ENCODE measurements at regions not wholly inside any gene's neighbourhood (a gene's known extent, or its start where the extent isn't known, plus 50 kb on each side); places are given as distances from the start of the nearest gene placed in this dataset.
A peak's percentile ranks its signal among the peaks of the same experiment; 100 is the strongest.

DNA sequence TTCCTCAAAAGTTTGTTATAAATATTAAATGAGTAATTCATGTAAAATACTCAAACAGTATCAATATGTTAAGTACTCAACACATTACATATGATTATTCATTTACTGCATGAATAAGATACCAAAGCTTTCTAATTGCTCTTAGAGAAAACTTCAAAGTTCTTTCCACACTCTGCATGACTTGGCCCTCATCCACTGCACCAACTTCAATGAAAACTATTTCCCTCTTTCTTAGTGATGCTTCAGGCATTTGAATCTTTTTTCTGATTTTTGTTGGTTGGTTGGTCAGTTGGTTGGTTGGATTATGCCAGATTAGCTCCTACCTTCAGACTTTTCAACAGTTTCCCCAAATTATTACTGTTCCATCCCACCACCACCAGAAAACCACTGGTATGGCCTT lies 314.7 kb upstream of the RGMB start:
- DNase-seq, result no peak

DNA sequence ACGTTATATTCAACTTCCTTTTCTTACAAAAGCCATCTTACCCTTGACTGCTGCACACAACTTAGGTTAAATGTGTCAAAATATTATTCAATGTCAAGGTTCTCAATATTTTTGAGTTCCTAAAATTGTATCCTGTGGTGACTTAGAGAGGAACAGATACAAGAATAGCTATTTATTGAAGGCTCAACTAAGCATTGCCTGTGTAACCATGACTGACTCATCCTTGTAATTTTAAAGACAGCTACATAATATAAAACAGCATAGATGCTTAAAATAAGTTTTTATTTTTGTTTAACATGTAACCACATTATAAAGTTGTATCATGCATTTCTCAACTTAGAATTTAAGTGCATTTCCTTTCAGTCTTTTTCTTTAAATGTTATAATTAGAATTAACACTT lies 312.9 kb upstream of the RGMB start:
- DNase-seq, result no peak

DNA sequence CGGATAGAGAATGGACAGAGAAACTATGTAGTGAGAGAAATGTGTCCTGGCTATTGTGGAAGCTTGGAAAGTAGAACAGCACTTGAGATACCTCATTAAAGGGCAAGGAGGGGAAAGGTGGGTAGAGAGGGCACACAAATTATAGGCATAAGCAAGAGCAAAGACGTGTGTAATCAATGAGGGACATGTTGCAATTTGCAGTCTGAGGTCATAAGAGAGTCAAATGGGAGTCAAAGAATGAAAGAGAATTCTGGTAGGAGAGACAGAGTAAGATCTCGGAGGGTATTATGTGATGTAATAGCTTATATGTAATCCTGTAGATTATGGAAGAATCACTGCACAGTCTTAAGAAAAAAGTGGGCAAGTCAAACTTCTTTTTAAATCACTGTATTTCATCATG lies 312.0 kb upstream of the RGMB start:
- no peak for DNase-seq

DNA sequence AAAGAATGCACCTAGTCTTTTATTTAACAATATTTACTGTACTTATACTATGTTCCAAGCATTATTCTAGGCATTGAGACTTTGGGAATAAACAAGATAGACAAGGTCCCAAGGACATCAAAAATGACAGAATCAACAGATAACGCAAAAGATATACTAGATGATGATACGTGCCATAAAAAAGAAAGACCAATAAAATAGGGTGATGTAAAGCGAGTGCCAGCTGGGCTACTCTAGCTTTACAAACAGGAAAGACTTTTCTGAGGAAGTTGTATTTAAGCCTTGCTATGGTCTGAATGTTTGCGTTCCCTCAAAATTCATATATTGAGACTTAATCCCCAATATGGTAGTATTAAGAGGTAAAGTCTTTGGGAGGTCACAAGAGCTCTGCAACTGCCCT lies 310.2 kb upstream of the RGMB start:
- DNase-seq, result no peak

DNA sequence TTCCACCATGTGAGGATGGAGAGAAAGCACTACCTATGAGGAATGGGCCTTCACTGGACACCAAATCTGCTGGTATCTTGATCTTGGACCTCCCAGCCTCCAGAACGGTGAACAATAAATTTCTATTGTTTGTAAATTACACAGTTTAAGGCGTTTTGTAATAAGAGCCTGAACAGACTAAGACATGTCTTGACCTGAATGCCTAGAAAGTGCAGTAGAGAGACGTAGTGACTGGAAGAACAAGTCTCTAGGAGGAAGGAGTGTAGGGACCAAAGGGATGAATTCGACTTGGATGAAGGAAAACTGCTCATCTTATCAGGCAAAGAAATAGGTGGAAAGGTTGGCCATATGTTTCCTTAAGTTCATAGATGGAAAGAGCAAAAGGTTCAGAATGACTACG lies 309.8 kb upstream of the RGMB start:
- no peak for DNase-seq

DNA sequence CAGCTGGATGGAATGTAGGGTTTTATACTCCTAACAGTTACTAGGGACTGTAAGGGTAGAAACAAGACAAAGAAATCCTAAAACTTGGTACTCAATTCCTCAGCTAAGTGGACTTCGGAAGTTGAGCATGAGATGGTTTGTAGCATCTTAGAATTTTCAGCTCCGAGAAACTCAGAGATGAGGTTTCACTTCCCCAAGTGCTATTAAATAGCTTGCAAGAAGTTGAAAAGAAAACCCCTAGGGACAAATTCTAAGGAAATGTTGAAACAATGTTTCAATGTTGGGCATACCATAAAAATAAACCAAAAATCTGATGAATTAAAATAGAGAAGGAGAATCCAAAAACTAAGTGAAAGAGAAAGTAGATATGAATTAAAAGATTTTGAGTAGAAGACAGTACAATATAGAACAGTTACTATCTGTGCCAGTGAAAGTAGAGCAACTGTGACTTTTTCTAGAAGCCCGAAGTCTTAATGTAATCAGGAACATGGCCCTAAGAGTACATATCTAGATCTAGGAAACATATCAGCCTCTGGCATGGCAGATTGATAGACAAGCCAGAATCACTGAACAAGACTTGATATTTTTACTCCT lies 308.6 kb upstream of the RGMB start:
- DNase-seq, result no peak

DNA sequence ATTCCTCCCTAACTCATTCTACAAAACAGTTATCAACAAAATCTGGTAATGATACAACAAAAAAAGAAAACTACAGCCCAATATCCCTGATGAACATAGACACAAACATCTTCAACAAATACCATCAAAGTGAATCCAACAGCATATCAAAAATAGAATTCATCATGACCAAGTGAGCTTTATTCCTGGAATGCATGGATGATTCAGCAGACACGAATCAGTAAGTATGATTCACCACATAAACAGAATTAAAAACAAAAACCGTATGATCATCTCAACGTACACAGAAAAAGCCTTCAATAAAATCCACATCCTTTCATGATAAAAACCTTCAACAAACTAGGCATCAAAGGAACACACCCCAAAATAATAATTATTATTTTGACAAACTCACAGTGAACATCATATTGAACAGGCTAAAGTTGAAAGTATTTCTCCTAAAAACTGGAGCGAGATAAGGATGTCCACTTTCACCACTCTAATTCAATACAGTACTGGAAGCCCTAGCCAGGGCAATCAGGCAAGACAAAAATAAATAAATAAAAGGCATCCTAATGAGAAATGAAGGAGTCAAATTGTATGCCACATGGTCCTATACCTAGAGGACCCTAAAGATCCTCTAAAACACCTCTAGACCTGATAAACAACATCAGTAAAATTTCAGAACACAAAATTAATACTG lies 305.1 kb upstream of the RGMB start:
- no peak for DNase-seq

DNA sequence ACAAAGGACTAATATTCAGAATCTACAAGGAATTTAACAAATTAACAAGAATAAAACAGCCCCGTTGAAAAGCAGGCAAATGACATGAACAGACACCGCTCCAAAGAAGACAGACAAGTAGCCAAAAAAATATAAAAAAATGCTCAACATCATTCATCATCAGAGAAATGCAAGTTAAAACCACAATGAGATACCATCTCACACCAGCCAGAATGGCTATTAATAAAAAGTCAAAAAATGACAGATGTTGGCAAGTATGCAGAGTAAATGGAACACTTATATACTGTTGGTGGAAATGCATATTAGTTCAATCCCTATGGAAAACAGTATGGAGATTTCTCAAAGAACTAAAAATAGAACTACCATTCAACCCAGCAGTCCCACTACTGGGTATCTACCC lies 302.7 kb upstream of the RGMB start:
- no peak for DNase-seq

DNA sequence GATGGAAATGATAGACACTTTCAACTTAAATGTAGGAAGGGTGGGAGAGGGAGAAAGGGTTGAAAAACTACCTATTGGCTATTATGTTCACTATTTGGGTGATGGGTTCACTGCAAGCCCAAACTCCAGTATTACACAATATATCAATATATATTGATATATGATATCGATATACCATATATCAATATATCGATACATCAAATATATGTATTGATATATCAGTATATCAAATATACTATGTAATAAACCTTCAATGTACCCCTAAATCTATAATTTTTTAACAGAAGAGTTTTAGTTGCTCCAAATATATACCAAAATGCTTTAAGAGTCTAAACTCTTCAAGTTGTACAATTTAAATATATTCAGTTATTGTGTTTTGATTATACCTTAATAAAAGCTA lies 302.0 kb upstream of the RGMB start:
- DNase-seq, result no peak

DNA sequence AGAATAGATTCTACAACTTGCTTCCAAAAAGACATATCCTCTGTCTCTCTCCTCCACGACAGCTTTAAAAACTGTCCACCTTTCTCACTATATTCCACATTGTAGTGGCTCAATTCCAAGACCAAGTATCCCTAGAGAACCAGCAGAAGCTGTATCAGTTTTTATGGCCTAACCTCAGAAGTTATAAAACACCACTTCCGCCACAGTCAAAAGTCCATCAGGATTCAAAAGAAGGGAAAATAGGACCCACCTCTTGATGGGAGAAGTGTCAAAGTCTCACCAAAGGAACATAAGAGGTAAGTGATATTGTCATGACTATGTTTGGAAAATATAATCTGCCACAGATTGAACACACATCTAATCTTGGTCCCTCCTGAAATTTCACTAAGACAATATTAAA lies 299.2 kb upstream of the RGMB start:
- no peak for DNase-seq

DNA sequence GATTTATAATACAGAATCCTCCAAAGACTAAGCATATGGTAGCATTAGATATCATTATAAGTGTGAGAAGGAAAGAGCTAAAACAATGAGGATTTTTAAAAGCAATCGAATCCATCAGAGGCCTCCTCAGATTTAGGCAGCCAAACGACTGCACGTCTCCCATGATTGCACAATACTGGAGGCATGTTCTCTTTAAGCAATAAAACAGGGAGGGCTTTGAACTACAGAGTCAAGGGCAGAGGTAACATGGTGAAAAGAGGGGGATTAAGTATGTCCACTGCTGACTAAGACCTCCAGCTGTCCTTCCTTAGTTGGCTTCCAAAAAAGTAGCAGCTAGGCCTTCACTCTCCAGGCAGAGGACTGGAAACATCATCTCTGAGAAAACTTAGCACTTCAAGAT lies 298.7 kb upstream of the RGMB start:
- no peak for DNase-seq

DNA sequence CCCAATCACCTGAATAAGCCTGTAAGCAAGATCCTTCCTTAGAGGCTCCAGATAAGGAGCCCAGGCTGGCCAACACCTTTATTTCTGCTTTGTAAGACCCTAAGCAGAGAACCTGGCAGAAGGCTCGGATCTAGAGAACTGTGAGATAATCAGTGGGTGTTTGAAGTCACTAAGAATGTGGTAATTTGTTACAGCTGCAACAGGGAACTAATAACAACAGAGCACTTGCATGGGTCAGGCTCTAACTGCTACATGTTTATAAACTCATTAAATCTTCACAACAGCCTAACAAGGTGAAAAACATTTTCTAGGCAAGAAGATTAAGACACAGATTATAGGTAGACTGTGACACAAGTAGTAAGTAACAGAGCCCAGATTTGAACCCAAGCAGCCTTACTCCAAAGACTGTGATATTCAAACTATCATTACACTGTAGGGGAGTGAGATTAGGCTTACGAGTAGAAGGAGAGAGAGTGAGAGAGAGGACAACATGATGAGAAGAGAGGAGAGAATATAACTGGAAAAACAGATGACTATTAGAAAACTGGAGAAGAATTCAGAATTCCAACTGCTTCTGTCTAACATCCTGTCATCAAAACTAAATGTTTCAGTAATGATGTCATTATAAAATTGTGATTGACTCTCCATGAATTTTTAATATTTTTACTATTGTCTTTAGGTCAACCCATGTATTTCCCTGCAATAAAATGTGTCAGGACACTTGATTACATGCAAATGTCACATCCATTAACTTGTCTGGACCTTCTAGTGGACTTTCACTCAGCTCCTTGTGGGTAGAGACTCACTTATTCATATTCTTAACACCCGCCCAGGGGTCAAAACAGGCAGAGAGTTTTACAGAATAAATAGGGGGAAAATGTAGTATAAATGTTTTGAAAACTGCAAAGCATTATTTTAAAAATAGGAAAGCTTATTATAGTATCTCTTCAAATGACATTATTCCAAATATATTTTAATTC lies 290.9 kb upstream of the RGMB start:
- DNase-seq, result peak; percentile 11

DNA sequence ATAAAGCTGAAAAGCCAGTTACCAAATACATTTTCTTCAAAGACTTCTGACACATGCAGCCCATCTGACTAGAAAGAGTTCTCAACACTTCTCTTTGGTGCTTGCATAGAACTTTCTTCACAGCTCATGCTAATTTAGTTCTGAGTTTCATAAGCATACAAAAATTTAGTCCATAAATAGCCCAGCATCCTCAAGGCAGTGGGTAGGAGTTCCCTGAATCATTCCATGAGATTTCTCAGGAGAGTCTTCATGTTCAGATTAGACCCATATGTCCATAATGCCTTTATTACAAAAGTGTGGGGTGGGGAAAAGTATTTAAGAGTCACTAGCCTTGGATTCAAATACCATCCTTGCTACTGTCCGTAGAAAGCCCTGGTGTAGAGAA lies 290.2 kb upstream of the RGMB start:
- DNase-seq, result peak; percentile 27

DNA sequence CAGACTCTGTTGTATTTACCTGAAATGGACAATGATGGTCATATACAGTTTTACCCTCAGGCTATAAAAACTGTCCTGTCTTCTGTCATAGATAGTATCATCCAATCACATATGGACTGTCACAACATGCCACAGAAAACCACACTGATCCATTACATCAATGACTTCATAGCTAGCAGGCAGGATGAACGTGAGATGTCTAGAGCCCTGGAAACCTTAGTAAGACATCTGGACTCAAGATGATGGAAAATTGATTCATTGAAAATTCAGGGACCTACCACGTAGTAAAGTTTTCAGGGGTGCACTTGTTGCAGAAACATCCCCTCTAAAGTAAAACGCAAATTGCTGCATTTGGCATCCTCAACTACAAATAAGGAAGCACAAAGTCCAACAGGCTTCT lies 284.4 kb upstream of the RGMB start:
- no peak for DNase-seq

DNA sequence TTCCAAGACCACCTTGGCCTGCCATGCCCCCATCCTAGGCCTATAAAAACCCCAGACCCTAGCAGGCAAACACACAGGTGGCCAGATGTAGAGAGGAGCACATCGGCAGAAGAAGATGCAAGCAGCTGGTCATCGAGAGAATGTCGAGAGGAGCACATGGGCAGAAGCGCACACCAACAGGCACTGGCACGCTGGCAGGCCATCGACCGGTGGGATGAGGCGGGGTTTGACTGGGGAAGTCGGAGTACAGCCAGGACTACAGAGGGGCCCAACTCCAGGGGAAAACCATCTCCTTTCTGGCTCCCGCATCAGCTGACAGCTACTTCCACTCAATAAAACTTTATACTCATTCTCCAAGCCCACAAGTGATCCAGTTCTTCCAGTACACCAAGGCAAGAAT lies 283.1 kb upstream of the RGMB start:
- no peak for DNase-seq

DNA sequence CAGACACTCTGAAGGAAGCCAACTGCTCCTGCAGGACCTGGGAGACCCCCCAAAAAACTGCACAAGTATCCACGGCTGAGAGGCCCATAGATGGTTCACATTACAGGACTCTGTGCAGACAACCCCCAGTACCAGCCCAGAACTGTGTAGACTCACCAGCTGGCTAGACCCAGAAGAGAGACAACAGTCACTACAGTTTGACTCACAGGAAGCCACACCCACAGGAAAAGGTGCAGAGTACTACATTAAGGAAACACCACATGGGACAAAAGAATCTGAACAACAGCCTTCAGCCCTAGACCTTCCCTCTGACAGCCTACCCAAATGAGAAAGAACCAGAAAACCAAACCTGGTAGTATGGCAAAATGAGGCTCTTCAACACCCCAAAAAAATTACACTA lies 281.2 kb upstream of the RGMB start:
- no peak for DNase-seq

DNA sequence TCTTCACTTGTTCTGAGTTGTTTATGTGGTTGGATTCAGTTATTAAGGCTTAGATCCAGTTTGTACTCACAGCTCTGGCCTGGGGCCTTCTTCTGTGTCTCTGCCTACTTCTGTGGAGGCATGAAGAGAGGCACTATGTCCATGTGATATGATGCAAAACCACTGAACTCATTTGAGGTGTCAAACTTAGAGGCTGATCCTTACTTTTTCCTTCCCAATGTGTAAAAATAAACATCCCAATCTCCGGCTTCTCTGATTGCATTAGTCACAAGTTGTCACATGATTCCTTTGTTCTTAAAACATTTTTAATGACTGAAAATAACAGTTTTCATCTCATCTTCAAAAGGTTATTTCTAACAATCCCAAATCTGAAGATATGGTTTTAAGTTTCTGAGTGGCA lies 276.0 kb upstream of the RGMB start:
- no peak for DNase-seq

DNA sequence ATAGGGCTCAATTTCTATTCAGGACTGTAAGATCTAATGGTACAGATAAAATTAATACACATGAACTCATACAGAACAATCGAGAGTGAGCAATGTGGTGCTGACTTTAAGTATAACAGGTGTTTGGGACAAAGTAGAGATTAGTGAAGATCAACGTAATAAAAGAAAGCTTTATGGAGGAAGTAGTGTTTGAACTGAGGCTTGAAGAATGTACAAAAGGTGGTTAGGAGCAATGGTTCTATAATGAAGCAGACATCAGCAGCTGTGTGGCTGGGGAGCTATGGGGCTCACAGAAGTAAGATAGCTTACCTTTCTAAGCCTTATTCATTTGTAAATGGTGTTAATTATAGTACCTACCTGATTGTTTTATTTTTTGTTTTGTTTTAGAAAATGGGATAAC lies 275.4 kb upstream of the RGMB start:
- no peak for DNase-seq

DNA sequence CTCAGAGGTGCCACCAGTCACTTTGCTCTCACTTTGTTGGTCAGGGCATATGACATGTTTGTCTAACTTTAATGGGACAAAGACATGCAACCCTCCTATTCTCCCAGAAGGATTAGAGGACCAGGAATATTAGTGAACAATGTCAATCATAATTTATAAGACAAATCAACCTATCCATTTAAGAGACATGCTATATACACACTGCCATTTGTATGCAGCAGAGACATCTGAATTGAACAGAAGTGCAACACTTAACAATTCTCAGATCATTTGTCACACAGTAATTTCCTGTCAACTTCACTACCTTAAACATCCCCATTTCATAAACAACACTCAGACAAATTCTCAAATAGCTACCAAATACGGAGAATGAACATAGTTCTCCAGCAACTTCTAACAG lies 273.6 kb upstream of the RGMB start:
- no peak for DNase-seq

DNA sequence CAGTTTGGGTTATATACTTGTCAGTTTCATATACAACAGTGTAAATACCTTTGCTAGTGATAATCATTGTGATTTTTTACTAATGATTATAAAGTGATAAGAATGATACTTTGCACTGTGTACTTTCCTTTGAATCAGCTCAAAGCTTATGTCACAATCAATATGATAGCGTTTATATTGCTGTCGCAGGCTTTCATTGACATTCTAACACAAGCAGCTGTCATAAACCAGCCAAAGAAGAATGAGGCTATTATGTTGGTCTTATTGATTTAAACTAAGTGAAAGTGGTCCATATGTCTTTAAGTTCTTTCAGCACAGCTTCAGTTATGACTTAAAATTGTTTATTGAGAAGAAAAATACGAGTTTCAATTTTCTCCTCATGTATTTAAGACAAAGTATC lies 272.7 kb upstream of the RGMB start:
- DNase-seq, result no peak

DNA sequence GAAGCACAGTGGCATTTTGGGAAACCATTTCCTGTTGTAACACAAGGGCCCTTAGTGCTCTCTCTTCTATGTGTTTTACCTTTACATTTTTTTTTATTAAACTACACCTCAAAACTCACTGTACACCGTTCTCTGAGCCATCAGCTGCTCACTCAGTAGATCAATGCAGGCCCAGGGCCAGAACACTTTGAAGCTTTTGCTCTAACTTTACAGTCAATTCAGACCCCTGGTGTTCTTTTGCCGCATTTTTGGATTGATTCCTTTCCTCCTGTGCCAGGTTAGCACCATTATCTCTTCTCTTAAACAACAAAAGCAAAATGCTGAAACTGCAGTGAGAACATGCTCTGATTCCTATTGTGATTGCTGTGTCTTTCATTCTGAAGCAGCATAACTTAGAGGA lies 269.8 kb upstream of the RGMB start:
- no peak for DNase-seq

DNA sequence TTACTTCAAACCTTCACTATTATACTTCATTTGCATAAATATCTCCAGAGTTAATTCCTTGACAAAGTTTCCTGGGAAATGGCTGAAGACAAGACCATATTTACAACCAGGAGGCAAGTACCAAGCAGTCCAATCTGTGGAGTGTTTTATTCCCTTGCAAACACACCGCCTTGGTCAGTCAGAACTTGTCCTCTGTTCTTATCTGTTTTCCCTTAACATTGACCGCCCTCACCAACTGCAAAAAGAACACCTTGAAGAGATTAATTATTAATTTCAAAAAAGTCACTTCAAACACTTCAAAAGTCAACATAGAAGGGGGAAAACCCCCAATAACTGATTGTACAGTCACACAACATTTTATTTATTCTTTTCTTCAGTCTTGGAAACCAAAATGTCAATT lies 269.0 kb upstream of the RGMB start:
- no peak for DNase-seq

DNA sequence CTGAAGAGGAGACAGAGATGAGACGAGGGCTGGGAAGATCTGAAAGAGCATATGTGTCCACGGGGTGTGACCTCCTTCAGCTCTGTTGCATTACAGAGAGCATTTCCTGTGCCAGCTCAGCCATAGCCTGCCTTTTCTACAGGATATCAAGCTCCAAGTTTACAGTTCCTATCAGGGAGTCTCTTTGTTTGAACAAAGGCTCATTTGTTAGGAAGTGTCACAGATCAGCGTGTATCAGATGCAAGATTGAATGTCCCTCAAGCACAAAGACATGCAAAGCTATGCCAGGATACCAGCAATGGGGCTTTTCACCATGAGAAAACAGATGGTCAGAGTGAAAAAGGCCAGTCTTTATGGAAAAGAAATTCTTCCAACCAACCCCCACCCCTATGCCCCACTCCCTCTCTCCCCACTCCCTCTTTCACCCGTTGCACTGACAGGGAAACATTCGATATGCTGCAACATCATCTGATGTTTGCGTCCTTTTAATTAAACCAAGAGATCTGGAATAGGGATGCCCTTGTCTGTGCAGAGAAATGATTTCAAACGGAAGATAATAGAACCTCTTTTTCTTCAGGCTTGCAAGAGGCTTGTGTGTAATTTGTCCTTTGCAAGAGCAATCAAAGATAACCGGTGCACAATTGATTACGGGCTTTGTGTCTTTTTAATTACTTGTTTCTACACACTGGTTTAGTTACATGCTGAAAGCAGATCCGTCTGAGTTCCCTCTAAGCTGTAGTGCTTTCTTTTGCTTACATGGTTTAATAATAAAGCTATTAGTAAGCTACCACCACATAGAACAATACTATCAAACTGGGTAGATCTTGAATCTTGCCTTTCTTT lies 263.1 kb upstream of the RGMB start:
- DNase-seq, result no peak
